HepG2 (cell line): ENCODE measurements at regions not wholly inside any gene's neighbourhood (a gene's known extent, or its start where the extent isn't known, plus 50 kb on each side); places are given as distances from the start of the nearest gene placed in this dataset.

ENCODE experiments used
- ATAC-seq: fragments of 200-7000 bp; cut with Tn5 transposase; 3 replicates; pipeline ENCODE4 v1.9.1; 2020; ENCODE audit warnings: mild to moderate bottlenecking, moderate library complexity
- BruUV-seq: library from RNA; stranded (reverse); fragments of 400-500 nt; replicated peaks from 2 replicates; lab custom pipeline; 2021; lab: Mats Ljungman, UMichigan
- CTCF ChIA-PET: fragments of 300-600 bp; formaldehyde crosslinking; extraction: SDS; loops from one replicate; lab custom pipeline; 2021; ENCODE audit warnings: low total read pairs, inconsistent platforms, low intra/inter-chr PET ratio; lab: Yijun Ruan, JAX
- POLR2A ChIA-PET: fragments of 350-600 bp; sonication (Branson Sonifier 250); formaldehyde crosslinking; loops from one replicate; lab custom pipeline; 2020; ENCODE audit warnings: antibody characterized with exemption, inconsistent platforms; lab: Yijun Ruan, JAX
- DNase-seq: peaks from one replicate; pipeline ENCODE4 v3.0.0-alpha.2; 2015; ENCODE audit warnings: low spot score
- FAIRE-seq: peaks from 3 replicates; lab custom pipeline; 2011; peaks lifted over from hg19 to GRCh38; lab: Jason Lieb, UNC
- H2AFZ ChIP-seq: one replicate; pipeline ENCODE4 v1.6.1; 2011; ENCODE audit warnings: low read length, inconsistent platforms
- H3K27ac ChIP-seq: fragments of 300-600 bp; 3 replicates; pipeline ENCODE4 v1.8.0; 2011; ENCODE audit warnings: mixed run types, mild to moderate bottlenecking, mixed read lengths, low read length, inconsistent platforms; ENCODE audit not compliant: insufficient read depth; ENCODE audit errors: extremely low read length
- H3K27me3 ChIP-seq, 2 experiments: fragments of 200-600 bp in 1 of 2; 2 replicates in 1 of 2; 3 replicates in 1 of 2; pipeline versions ENCODE4 v1.6.0 to v1.8.0; 2011; ENCODE audit warnings: low read length in 2 of 2, mild to moderate bottlenecking in 2 of 2, moderate library complexity in 2 of 2, inconsistent platforms in 1 of 2; ENCODE audit not compliant: insufficient read depth in 2 of 2, control insufficient read depth in 1 of 2
- H3K36me3 ChIP-seq, 2 experiments: fragments of 200-600 bp in 1 of 2; replicated peaks in 1 of 2; 2 replicates in 1 of 2; 3 replicates in 1 of 2; pipeline versions ENCODE4 v1.5.1 to v1.8.0; 2011; ENCODE audit warnings: low read length in 2 of 2, inconsistent platforms in 1 of 2; ENCODE audit not compliant: insufficient read depth in 2 of 2, control insufficient read depth in 1 of 2
- H3K4me1 ChIP-seq: 2 replicates; pipeline ENCODE4 v1.5.1; 2012; ENCODE audit warnings: low read length, inconsistent platforms; ENCODE audit not compliant: insufficient read depth
- H3K4me2 ChIP-seq: 2 replicates; pipeline ENCODE4 v1.6.0; 2011; ENCODE audit warnings: low read depth, low read length, inconsistent platforms
- H3K4me3 ChIP-seq, 3 experiments: fragments of 200-600 bp in 1 of 3; sonication (generic), shearing (Covaris generic) in 1 of 3; replicated peaks in 1 of 3; 2 replicates each; pipeline ENCODE4 v1.5.1; 2011 to 2016; ENCODE audit warnings: low read length in 3 of 3, inconsistent platforms in 2 of 3, low read depth in 2 of 3, mild to moderate bottlenecking in 2 of 3, control low read depth in 1 of 3, mixed read lengths in 1 of 3; ENCODE audit not compliant: insufficient read depth in 1 of 3
- H3K79me2 ChIP-seq: one replicate; pipeline ENCODE4 v1.6.1; 2011; ENCODE audit warnings: low read length, inconsistent platforms; ENCODE audit not compliant: insufficient read depth
- H3K9ac ChIP-seq: 2 replicates; pipeline ENCODE4 v1.6.0; 2011; ENCODE audit warnings: mild to moderate bottlenecking, low read depth, low read length, inconsistent platforms; ENCODE audit not compliant: insufficient read depth
- H3K9me3 ChIP-seq: 2 replicates; pipeline ENCODE4 v1.5.1; 2012; ENCODE audit warnings: mild to moderate bottlenecking, low read length
- H4K20me1 ChIP-seq: 2 replicates; pipeline ENCODE4 v1.6.0; 2011; ENCODE audit warnings: inconsistent platforms, mild to moderate bottlenecking, low read length, moderate library complexity; ENCODE audit not compliant: insufficient read depth
- HOXA7 ChIP-seq: sonication (generic); formaldehyde crosslinking; IDR thresholded peaks from 2 replicates; pipeline ENCODE4 v1.8.1; 2022; ENCODE audit warnings: mild to moderate bottlenecking, missing genetic modification reagents, moderate library complexity
- KMT2B ChIP-seq: IDR thresholded peaks from 2 replicates; pipeline ENCODE4 v1.6.1; 2016; ENCODE audit warnings: missing genetic modification reagents, missing compliant biosample characterization
- ZNF3 ChIP-seq: IDR thresholded peaks from 2 replicates; pipeline ENCODE4 v1.7.0; 2017; ENCODE audit warnings: inconsistent platforms
- WGBS: methylation state at CpG from one replicate; pipeline ENCODE4 v1.1.6; 2017; ENCODE audit warnings: low lambda C conversion rate; 5-methylcytosine and 5-hydroxymethylcytosine counted together
- in situ Hi-C: cut with HindIII; loops from 2 replicates; pipeline ENCODE4 v1.10.0; 2017; ENCODE audit warnings: low pct_unique_long_range_greater_than_20kb; ENCODE audit not compliant: extremely low pct_ligation_motif_present
- intact Hi-C: fragments of 100-400 bp; cut with micrococcal nuclease; formaldehyde crosslinking; loops from one replicate; pipeline ENCODE4 v1.10.0; 2022; ENCODE audit not compliant: unreplicated experiment
- TF ChIP-seq, protein P1 (sequence below): sonication (generic); formaldehyde crosslinking; conservative IDR thresholded peaks from 2 replicates; pipeline ENCODE4 v1.8.0; 2022; ENCODE audit warnings: mild to moderate bottlenecking, moderate library complexity, missing genetic modification reagents
- TF ChIP-seq, protein P2 (sequence below): sonication (generic); formaldehyde crosslinking; IDR thresholded peaks from 2 replicates; pipeline ENCODE4 v1.4.0; 2020; ENCODE audit warnings: low read depth, missing genetic modification reagents

DNA sequence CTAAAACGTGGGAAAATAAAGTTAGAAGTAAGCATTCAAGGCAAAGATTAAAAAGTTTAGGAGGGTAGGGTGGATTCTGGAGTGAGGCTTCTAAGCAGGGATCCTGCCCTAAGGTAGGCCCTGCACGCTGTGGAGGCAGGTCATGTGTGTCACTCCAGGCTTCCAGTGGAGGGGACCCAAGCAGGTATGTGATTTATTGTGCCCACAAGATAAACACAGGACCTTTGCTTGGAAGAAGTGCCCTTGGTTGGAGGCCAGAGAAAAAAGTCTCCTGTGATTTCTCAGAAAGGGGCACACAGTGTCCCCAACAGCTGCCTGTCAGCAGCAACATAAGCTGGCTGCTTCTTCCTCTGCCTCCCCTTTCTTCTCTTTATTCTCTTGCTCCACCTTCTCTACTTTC lies 110.8 kb downstream of the FOXD2 start:
- Histone ChIP-seq H2AFZ (no peak overlapping the region), H3K36me3 (no peaks in the 10 kb centered on the region), H3K4me3 (no peak overlapping the region), H3K9ac (no peak overlapping the region), H3K4me1 (no peaks in the 10 kb centered on the region), H4K20me1 (no peaks in the 10 kb centered on the region), H3K4me2 (no peak overlapping the region), H3K27me3 (peaks cover 1 to 6% of the 10 kb centered on the region in 2 experiments; a peak in 1 of 5 replicates), H3K27ac (no peak overlapping the region), H3K9me3 (no peaks in the 10 kb centered on the region), H3K79me2 (no peaks in the 10 kb centered on the region)
- no peak for TF ChIP-seq KMT2B
- TF ChIP-seq HOXA7 (CRISPR knock-in tag) = no peak
- TF ChIP-seq, protein P1, sequence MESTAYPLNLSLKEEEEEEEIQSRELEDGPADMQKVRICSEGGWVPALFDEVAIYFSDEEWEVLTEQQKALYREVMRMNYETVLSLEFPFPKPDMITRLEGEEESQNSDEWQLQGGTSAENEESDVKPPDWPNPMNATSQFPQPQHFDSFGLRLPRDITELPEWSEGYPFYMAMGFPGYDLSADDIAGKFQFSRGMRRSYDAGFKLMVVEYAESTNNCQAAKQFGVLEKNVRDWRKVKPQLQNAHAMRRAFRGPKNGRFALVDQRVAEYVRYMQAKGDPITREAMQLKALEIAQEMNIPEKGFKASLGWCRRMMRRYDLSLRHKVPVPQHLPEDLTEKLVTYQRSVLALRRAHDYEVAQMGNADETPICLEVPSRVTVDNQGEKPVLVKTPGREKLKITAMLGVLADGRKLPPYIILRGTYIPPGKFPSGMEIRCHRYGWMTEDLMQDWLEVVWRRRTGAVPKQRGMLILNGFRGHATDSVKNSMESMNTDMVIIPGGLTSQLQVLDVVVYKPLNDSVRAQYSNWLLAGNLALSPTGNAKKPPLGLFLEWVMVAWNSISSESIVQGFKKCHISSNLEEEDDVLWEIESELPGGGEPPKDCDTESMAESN (CRISPR knock-in tag) = no peak
- TF ChIP-seq ZNF3 (CRISPR knock-in tag) = no peak
- TF ChIP-seq, protein P2, sequence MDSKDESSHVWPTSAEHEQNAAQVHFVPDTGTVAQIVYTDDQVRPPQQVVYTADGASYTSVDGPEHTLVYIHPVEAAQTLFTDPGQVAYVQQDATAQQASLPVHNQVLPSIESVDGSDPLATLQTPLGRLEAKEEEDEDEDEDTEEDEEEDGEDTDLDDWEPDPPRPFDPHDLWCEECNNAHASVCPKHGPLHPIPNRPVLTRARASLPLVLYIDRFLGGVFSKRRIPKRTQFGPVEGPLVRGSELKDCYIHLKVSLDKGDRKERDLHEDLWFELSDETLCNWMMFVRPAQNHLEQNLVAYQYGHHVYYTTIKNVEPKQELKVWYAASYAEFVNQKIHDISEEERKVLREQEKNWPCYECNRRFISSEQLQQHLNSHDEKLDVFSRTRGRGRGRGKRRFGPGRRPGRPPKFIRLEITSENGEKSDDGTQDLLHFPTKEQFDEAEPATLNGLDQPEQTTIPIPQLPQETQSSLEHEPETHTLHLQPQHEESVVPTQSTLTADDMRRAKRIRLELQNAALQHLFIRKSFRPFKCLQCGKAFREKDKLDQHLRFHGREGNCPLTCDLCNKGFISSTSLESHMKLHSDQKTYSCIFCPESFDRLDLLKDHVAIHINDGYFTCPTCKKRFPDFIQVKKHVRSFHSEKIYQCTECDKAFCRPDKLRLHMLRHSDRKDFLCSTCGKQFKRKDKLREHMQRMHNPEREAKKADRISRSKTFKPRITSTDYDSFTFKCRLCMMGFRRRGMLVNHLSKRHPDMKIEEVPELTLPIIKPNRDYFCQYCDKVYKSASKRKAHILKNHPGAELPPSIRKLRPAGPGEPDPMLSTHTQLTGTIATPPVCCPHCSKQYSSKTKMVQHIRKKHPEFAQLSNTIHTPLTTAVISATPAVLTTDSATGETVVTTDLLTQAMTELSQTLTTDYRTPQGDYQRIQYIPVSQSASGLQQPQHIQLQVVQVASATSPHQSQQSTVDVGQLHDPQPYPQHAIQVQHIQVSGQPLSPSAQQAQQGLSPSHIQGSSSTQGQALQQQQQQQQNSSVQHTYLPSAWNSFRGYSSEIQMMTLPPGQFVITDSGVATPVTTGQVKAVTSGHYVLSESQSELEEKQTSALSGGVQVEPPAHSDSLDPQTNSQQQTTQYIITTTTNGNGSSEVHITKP (CRISPR knock-in tag) = no peak
- BruUV-seq = no TSS peak
- intact Hi-C loops = no loop called here
- no peak for FAIRE-seq
- DNase-seq = no peak
- CTCF ChIA-PET = no interaction called here
- WGBS = 33% methylated on average over 2 of the region's 2 CpGs
- ATAC-seq = no peak
- in situ Hi-C loops = no loop called here
- POLR2A ChIA-PET = no interaction called here
